ENCODE measurements at regions not wholly inside any gene's neighbourhood (a gene's known extent, or its start where the extent isn't known, plus 50 kb on each side); places are given as distances from the start of the nearest gene placed in this dataset.

DNA sequence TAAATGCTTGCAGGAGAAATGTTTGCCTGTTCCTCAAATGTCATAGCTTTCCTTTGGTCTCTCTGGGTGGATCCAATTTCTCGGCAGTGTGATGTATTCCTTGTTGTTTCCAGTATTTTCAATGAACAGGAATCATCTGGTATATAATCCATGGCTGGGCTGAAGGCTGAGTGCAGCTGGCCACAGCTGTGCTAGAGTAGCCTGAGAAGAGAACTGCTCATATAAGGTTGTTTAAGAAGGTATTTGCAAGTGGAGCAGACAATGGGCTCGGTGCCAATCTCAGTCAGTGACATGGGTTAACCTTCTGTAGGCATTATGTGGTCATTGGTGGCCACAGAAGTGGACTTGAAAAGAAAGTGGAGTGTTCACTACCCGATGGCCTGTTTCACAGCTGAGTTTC is 390.3 kb downstream of the SPRY1 start:
- Histone ChIP-seq H3K27me3 (ENCODE audit: insufficient read depth, low read depth, low read length) (no peaks in the 10 kb centered on the region), H3K27ac (ENCODE audit: low read length) (no peak overlapping the region), H2AFZ (ENCODE audit: low read depth, low read length) (no peak overlapping the region)

DNA sequence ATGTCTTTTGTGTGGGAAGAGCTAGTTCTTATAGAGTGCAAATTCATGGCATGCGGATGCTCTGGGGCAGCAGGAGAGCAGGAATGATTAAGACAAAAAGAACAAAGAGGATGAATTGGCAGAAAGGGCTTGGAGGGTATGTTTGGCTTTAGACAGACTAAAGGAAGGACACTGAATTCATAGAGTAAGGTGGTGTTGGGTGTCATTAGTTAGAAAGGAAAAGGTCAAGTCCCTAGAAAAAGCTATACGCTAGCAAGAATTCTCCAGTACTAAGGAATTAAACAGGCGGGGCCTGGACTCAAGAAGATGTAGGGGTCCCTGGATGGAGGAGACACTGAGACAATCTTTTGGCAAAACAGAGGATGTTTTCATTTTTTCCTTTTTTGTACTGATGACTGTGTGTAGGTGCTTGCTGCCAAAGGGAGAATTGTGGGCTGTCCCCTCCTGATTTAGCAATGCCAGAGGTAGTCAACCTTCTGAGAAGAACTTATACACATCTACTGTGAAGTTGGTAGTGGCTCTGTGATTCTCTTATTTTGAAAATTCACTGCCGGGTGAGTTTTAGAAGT is 391.0 kb downstream of the SPRY1 start:
- no peaks in the 10 kb centered on the region for H3K36me3 ChIP-seq (ENCODE audit: insufficient read depth, low read length)
- H3K27ac ChIP-seq (ENCODE audit: low read length), result no peak overlapping the region
- no peak overlapping the region for H3K4me2 ChIP-seq (ENCODE audit: low read length)
- TF ChIP-seq TAF1 (IDR thresholded peaks at IDR 0.05; ENCODE audit: low read depth), result no peak
- no peak for TF ChIP-seq RAD21 (conservative IDR thresholded peaks at IDR 0.05)
- no peak for TF ChIP-seq EZH2 (IDR thresholded peaks at IDR 0.05; ENCODE audit: borderline replicate concordance, insufficient read depth, low read length, poor library complexity, severe bottlenecking)
- no peak for TF ChIP-seq MXI1 (conservative IDR thresholded peaks at IDR 0.05; ENCODE audit: poor library complexity, severe bottlenecking)
- no peak for TF ChIP-seq EP300 (conservative IDR thresholded peaks at IDR 0.05; ENCODE audit: poor library complexity, severe bottlenecking)
- TF ChIP-seq, protein P1, sequence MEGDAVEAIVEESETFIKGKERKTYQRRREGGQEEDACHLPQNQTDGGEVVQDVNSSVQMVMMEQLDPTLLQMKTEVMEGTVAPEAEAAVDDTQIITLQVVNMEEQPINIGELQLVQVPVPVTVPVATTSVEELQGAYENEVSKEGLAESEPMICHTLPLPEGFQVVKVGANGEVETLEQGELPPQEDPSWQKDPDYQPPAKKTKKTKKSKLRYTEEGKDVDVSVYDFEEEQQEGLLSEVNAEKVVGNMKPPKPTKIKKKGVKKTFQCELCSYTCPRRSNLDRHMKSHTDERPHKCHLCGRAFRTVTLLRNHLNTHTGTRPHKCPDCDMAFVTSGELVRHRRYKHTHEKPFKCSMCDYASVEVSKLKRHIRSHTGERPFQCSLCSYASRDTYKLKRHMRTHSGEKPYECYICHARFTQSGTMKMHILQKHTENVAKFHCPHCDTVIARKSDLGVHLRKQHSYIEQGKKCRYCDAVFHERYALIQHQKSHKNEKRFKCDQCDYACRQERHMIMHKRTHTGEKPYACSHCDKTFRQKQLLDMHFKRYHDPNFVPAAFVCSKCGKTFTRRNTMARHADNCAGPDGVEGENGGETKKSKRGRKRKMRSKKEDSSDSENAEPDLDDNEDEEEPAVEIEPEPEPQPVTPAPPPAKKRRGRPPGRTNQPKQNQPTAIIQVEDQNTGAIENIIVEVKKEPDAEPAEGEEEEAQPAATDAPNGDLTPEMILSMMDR (IDR thresholded peaks at IDR 0.05; ENCODE audit: poor library complexity, severe bottlenecking), result no peak
- TF ChIP-seq, protein P2, sequence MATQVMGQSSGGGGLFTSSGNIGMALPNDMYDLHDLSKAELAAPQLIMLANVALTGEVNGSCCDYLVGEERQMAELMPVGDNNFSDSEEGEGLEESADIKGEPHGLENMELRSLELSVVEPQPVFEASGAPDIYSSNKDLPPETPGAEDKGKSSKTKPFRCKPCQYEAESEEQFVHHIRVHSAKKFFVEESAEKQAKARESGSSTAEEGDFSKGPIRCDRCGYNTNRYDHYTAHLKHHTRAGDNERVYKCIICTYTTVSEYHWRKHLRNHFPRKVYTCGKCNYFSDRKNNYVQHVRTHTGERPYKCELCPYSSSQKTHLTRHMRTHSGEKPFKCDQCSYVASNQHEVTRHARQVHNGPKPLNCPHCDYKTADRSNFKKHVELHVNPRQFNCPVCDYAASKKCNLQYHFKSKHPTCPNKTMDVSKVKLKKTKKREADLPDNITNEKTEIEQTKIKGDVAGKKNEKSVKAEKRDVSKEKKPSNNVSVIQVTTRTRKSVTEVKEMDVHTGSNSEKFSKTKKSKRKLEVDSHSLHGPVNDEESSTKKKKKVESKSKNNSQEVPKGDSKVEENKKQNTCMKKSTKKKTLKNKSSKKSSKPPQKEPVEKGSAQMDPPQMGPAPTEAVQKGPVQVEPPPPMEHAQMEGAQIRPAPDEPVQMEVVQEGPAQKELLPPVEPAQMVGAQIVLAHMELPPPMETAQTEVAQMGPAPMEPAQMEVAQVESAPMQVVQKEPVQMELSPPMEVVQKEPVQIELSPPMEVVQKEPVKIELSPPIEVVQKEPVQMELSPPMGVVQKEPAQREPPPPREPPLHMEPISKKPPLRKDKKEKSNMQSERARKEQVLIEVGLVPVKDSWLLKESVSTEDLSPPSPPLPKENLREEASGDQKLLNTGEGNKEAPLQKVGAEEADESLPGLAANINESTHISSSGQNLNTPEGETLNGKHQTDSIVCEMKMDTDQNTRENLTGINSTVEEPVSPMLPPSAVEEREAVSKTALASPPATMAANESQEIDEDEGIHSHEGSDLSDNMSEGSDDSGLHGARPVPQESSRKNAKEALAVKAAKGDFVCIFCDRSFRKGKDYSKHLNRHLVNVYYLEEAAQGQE (IDR thresholded peaks at IDR 0.05; ENCODE audit: borderline replicate concordance), result no peak
- no peak for TF ChIP-seq POLR2AphosphoS5 (IDR thresholded peaks at IDR 0.05)
- no peak for TF ChIP-seq SMC3 (conservative IDR thresholded peaks at IDR 0.05; ENCODE audit: poor library complexity)
- no peaks in the 10 kb centered on the region for H3F3A ChIP-seq (ENCODE audit: insufficient read depth, low read length, poor library complexity, severe bottlenecking)
- no peak overlapping the region for H3K9ac ChIP-seq (ENCODE audit: low read length)
- H4K20me1 ChIP-seq (ENCODE audit: insufficient read depth), result no peaks in the 10 kb centered on the region
- H3K9me3 ChIP-seq (ENCODE audit: low read length), result no peaks in the 10 kb centered on the region
- no peaks in the 10 kb centered on the region for H3K9me2 ChIP-seq (ENCODE audit: insufficient read depth, low read length)
- H2AFZ ChIP-seq (ENCODE audit: low read depth, low read length), result no peak overlapping the region
- H3K4me3 ChIP-seq (ENCODE audit: low read length), result no peak overlapping the region
- H3K79me2 ChIP-seq (replicated peaks; ENCODE audit: insufficient read depth, low read length), result no peaks in the 10 kb centered on the region
- H3K27me3 ChIP-seq (ENCODE audit: insufficient read depth, low read depth, low read length), result no peaks in the 10 kb centered on the region

More for the DNA sequence above, 390.3 kb downstream of the SPRY1 start:
- Histone ChIP-seq H3K4me3 (ENCODE audit: low read length) (no peak overlapping the region), H4K20me1 (ENCODE audit: insufficient read depth) (no peaks in the 10 kb centered on the region), H3K4me2 (ENCODE audit: low read length) (no peak overlapping the region), H3K9ac (ENCODE audit: low read length) (no peak overlapping the region), H3F3A (ENCODE audit: insufficient read depth, low read length, poor library complexity, severe bottlenecking) (no peaks in the 10 kb centered on the region), H3K9me2 (ENCODE audit: insufficient read depth, low read length) (no peaks in the 10 kb centered on the region), H3K79me2 (replicated peaks; ENCODE audit: insufficient read depth, low read length) (no peaks in the 10 kb centered on the region), H3K9me3 (ENCODE audit: low read length) (no peaks in the 10 kb centered on the region), H3K36me3 (ENCODE audit: insufficient read depth, low read length) (no peaks in the 10 kb centered on the region)
- TF ChIP-seq, protein P1 (IDR thresholded peaks at IDR 0.05; ENCODE audit: poor library complexity, severe bottlenecking), result no peak
- TF ChIP-seq SMC3 (conservative IDR thresholded peaks at IDR 0.05; ENCODE audit: poor library complexity) (no peak), EP300 (conservative IDR thresholded peaks at IDR 0.05; ENCODE audit: poor library complexity, severe bottlenecking) (no peak), EZH2 (IDR thresholded peaks at IDR 0.05; ENCODE audit: borderline replicate concordance, insufficient read depth, low read length, poor library complexity, severe bottlenecking) (no peak), TAF1 (IDR thresholded peaks at IDR 0.05; ENCODE audit: low read depth) (no peak), RAD21 (conservative IDR thresholded peaks at IDR 0.05) (no peak), POLR2AphosphoS5 (IDR thresholded peaks at IDR 0.05) (no peak), MXI1 (conservative IDR thresholded peaks at IDR 0.05; ENCODE audit: poor library complexity, severe bottlenecking) (no peak)
- TF ChIP-seq, protein P2 (IDR thresholded peaks at IDR 0.05; ENCODE audit: borderline replicate concordance), result no peak

All from neural cell (in vitro differentiated cells).